Heart right ventricle (tissue), 16 donors: ENCODE measurements at regions not wholly inside any gene's neighbourhood (a gene's known extent, or its start where the extent isn't known, plus 50 kb on each side); places are given as distances from the start of the nearest gene placed in this dataset.

Source experiments
- ATAC-seq, 8 donors: fragments of 200-7000 bp; cut with Tn5 transposase; one replicate each; pipeline ENCODE4 v1.9.1; 2020; ENCODE audit warnings: mild to moderate bottlenecking in 8 of 8, moderate library complexity in 8 of 8, moderate number of reproducible peaks in 1 of 8
- DNase-seq, 2 donors: peaks; one replicate each; pipeline ENCODE4 v3.0.0-alpha.2; 2020
- H3K27ac ChIP-seq, 10 donors: fragments of 200-600 bp; sonication (generic) in 2 of 10; one replicate each; pipeline versions ENCODE4 v1.5.0 to v1.8.0; 2020 to 2022; ENCODE audit warnings: mild to moderate bottlenecking in 3 of 10
- H3K27me3 ChIP-seq, 7 donors: fragments of 200-600 bp; one replicate each; pipeline ENCODE4 v1.8.0; 2021 to 2022; ENCODE audit warnings: mild to moderate bottlenecking in 2 of 7
- H3K36me3 ChIP-seq, 9 donors: fragments of 200-600 bp; sonication (generic) in 1 of 9; one replicate each; pipeline versions ENCODE4 v1.5.0 to v1.8.0; 2020 to 2022; ENCODE audit warnings: mild to moderate bottlenecking in 2 of 9
- H3K4me1 ChIP-seq, 9 donors: fragments of 200-600 bp; sonication (generic) in 1 of 9; one replicate each; pipeline versions ENCODE4 v1.5.0 to v1.8.0; 2020 to 2022; ENCODE audit warnings: mild to moderate bottlenecking in 4 of 9
- H3K4me3 ChIP-seq, 10 donors: fragments of 200-600 bp; sonication (generic) in 2 of 10; one replicate each; pipeline versions ENCODE4 v1.5.0 to v1.8.0; 2020 to 2022; ENCODE audit warnings: mild to moderate bottlenecking in 7 of 10, moderate library complexity in 2 of 10
- H3K9me3 ChIP-seq, 11 donors: fragments of 200-600 bp in 10 of 11; sonication (generic) in 2 of 11; one replicate each; pipeline versions ENCODE4 v1.5.0 to v1.8.0; 2013 to 2022; ENCODE audit warnings: mild to moderate bottlenecking in 2 of 11, control low read depth in 1 of 11, moderate library complexity in 1 of 11
- WGBS, 2 donors: extraction: QIAGEN DNeasy Blood & Tissue Kit; methylation state at CpG; one replicate each; pipeline ENCODE4 v1.1.7; 2013; ENCODE audit warnings: inconsistent platforms in 1 of 2; 5-methylcytosine and 5-hydroxymethylcytosine counted together
- intact Hi-C, 10 donors: fragments of 100-400 bp; cut with DNase I; formaldehyde crosslinking; loops; one replicate each; pipeline versions ENCODE4 v1.11.1 to v1.14.2; 2022
- TF ChIP-seq, protein P1 (sequence below), 9 donors: fragments of 200-600 bp; sonication (generic) in 2 of 9; IDR thresholded peaks; one replicate each; pipeline versions ENCODE4 v1.5.0 to v1.8.0; 2021 to 2022; ENCODE audit warnings: antibody characterized with exemption in 9 of 9, mild to moderate bottlenecking in 5 of 9, moderate library complexity in 1 of 9
- donor health status: Arrhythmogenic right ventricular cardiomyopathy.
- donor health status: ischemic (EF 13 %, LVEDD 7.1; RV severe dilation, severe dysfunction).
- donor health status: healthy with polysubstance abuse.
- donor health status: DM: no; HTN: yes; CAD: no.
- donor health status: DM: no; HTN: no; CAD: no.
- donor health status: ischemic (EF 25% LVEDD 6.9; RV normal size, moderate dysfunction).
- donor health status: ischemic (EF 25% LVEDD 5.7; RV mildly dilated, moderate dysfunction).
- donor health status: healthy.
- donor health status: DM: yes; HTN: yes; CAD: no.
- donor health status: Ischemic cardiomyopathy.
- donor health status: ischemic (EF 35%, LVEDD 5.7; RV mildly dilated, moderate dysfunction).
- donor health status: nonischemic (EF 11% LVEDD 7.7; RV severe dilation, severe dysfunction).
- donor health status: DM: yes; HTN: yes; CAD: no.
- donor health status: PGD.
- donor health status: ischemic (EF 29% LVEDD 5.4; RV normal size, mild dysfunction).
- donor health status: nonischemic (EF 23%, LVEDD 6.1; RV moderate dilation, normal function).

DNA sequence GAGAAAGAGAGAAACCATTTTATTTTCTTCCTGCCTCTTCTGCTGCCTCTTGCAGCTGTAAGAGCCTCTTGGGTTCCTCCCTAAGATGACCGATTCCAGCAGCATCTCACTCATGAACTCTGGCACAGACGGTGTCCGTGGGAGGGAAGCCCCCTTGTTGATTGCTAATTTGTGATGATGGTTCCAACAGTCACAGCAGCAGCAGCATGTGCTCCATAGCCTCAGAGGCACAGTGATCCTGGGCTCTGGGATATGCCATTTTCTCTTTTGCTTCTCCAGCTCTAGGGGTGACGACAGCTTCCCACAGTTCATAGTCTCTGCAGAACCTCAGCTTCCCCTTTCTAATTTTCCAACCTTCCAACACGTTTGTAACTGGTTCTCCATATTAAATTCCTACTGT is 324.2 kb upstream of the HS6ST1 start:
- DNase-seq, result no peak
- Histone ChIP-seq H3K36me3 (no peaks in the 10 kb centered on the region), H3K27ac (no peak overlapping the region), H3K4me3 (no peak overlapping the region), H3K9me3 (no peaks in the 10 kb centered on the region), H3K4me1 (peaks cover 0 to 22% (median 0%) of the 10 kb centered on the region in 9 donors), H3K27me3 (peaks cover 0 to 8% (median 0%) of the 10 kb centered on the region in 7 donors)
- TF ChIP-seq, protein P1, sequence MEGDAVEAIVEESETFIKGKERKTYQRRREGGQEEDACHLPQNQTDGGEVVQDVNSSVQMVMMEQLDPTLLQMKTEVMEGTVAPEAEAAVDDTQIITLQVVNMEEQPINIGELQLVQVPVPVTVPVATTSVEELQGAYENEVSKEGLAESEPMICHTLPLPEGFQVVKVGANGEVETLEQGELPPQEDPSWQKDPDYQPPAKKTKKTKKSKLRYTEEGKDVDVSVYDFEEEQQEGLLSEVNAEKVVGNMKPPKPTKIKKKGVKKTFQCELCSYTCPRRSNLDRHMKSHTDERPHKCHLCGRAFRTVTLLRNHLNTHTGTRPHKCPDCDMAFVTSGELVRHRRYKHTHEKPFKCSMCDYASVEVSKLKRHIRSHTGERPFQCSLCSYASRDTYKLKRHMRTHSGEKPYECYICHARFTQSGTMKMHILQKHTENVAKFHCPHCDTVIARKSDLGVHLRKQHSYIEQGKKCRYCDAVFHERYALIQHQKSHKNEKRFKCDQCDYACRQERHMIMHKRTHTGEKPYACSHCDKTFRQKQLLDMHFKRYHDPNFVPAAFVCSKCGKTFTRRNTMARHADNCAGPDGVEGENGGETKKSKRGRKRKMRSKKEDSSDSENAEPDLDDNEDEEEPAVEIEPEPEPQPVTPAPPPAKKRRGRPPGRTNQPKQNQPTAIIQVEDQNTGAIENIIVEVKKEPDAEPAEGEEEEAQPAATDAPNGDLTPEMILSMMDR (IDR thresholded peaks at IDR 0.05), result no peak
- intact Hi-C loops, result no loop called here
- WGBS, 2 donors, result 52 to 68% methylated on average over 5 of the region's 5 CpGs
- no peak for ATAC-seq

DNA sequence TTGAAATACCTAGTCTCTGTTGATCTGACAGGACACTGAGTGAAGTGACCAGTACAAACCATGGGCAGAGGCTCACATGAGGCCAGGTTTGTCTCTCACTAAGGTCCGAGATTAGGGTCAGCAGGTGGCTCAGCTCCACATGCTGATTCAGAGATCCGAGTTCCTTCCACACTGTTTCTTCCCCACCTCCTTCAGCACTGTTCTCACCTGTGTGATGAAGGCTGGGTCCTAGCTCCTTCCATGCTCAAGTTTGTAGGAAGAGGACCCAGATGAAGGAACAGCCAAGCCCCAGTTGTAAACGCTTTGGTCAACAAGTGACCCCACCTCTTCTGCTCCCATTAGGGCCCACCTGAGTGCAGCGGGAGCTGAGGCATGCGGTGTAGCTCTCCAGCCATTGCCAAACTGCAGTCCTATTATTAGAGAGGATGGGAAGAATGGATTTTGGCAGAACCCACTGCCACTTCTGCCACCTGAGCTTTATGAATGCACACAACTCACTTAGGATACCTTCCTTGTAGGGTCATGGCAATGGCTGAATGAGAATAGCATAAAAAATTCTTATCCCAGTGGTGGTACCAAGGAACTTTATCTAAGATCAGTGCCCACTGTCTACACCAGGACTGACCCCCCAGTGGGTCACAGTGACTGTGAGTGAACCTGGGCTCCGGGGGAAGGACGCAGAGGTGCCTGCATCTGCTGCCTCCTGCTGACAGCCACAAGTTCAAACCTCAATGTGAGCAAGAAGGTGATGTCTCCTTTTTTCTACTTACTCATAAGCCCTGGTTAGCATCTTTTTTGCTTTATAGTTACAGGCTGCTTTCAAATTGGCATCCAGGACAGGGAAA is 324.8 kb upstream of the HS6ST1 start:
- no peak overlapping the region for H3K27ac ChIP-seq
- H3K4me3 ChIP-seq, result no peak overlapping the region
- no peaks in the 10 kb centered on the region for H3K36me3 ChIP-seq
- 82 to 89% methylated on average over 7 of the region's 7 CpGs for WGBS, 2 donors
- DNase-seq (no peak), ATAC-seq (no peak)
- no peaks in the 10 kb centered on the region for H3K9me3 ChIP-seq
- H3K4me1 ChIP-seq, result peaks cover 0 to 17% (median 0%) of the 10 kb centered on the region in 9 donors
- intact Hi-C loops, result no loop called here
- peaks cover 0 to 8% (median 0%) of the 10 kb centered on the region in 7 donors for H3K27me3 ChIP-seq
- TF ChIP-seq, protein P1 (IDR thresholded peaks at IDR 0.05), result no peak

DNA sequence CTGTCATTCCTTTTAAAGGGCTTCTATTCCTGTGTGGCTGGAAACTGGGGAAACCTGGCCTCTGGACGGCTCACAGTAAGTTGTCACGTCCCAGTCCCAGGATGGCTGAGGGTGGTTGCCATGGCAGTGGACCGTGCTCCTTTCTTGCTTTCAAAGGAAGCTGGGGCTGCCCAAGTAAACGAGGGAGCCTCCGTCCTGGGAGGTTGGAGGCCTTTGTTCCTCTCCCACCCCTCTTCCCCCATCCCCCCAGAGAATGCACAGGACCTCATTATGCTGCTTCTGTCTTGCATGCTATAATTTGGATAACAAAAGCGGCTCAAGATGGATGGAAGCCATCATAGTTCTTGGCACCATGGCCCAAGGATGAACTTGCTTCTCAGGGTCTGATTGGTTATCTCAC is 325.5 kb upstream of the HS6ST1 start:
- Histone ChIP-seq H3K4me3 (no peak overlapping the region), H3K4me1 (peaks cover 0 to 10% (median 0%) of the 10 kb centered on the region in 9 donors), H3K36me3 (no peaks in the 10 kb centered on the region), H3K27ac (no peak overlapping the region), H3K9me3 (no peaks in the 10 kb centered on the region), H3K27me3 (peaks cover 0 to 8% (median 0%) of the 10 kb centered on the region in 7 donors)
- WGBS, 2 donors, result 71 to 72% methylated on average over 6 of the region's 6 CpGs
- intact Hi-C loops, result no loop called here
- DNase-seq, result no peak
- no peak for ATAC-seq
- TF ChIP-seq, protein P1 (IDR thresholded peaks at IDR 0.05), result no peak

DNA sequence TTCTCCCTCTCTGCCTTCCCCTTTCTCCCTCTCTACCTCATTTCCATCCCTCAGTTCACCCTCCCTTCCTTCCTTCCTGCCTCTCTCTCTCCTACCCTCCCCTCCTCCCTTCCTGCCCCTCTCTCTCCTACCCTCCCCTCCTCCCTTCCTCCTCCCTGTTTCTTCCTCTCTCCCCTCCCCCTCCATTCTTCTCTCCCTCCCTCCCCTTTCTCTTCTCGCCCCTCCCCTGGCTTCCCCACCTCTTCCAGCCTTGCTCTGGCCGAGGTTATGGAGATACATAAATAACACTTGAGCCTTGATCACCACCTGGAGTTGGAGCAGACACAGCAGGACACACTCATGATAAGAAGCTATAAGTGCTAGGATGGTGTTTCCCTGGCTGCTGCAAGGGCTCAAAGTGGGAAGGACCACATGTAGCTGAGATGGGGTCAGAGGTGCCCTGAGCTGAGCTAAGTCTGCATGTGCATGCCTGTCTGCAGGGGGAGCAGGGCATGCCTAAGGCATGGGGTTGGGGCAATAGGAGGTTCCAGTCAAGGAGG is 326.1 kb upstream of the HS6ST1 start:
- TF ChIP-seq, protein P1 (IDR thresholded peaks at IDR 0.05), result no peak
- ATAC-seq (no peak), DNase-seq (no peak)
- no peaks in the 10 kb centered on the region for H3K36me3 ChIP-seq
- H3K4me3 ChIP-seq, result no peak overlapping the region
- intact Hi-C loops, result no loop called here
- no peak overlapping the region for H3K27ac ChIP-seq
- peaks cover 0 to 8% (median 0%) of the 10 kb centered on the region in 7 donors for H3K27me3 ChIP-seq
- H3K4me1 ChIP-seq, result peaks cover 0 to 9% (median 0%) of the 10 kb centered on the region in 9 donors
- WGBS, 2 donors, result 51% methylated on average over 2 of the region's 2 CpGs
- no peaks in the 10 kb centered on the region for H3K9me3 ChIP-seq
